Activated CD4-positive, alpha-beta memory T cell treated with anti-CD3 and anti-CD28 coated beads, Interleukin-2, amount 10 ng/mL, durations not matched to agents 7 days and 5 days (primary cell): ENCODE measurements at regions not wholly inside any gene's neighbourhood (a gene's known extent, or its start where the extent isn't known, plus 50 kb on each side); places are given as distances from the start of the nearest gene placed in this dataset.
A peak's percentile ranks its signal among the peaks of the same experiment; 100 is the strongest.

Experiments used
- CTCF ChIA-PET: fragments of 350-600 bp; sonication (Branson Sonifier 250); formaldehyde crosslinking; loops from one replicate; lab custom pipeline; 2021; ENCODE audit warnings: antibody characterized with exemption, inconsistent platforms; lab: Charles Lee
- POLR2A ChIA-PET: fragments of 350-600 bp; sonication (Branson Sonifier 250); formaldehyde crosslinking; loops from one replicate; lab custom pipeline; 2021; ENCODE audit warnings: antibody characterized with exemption; lab: Charles Lee
- DNase-seq: peaks from one replicate; pipeline ENCODE4 v3.0.0-alpha.2; 2020
- H3K27ac Mint-ChIP-seq: one replicate; pipeline ENCODE4 v1.8.0; 2021; ENCODE audit warnings: mild to moderate bottlenecking, mixed read lengths
- H3K27me3 Mint-ChIP-seq: one replicate; pipeline ENCODE4 v1.8.0; 2021; ENCODE audit warnings: mixed read lengths
- H3K36me3 Mint-ChIP-seq: one replicate; pipeline ENCODE4 v1.8.0; 2021; ENCODE audit warnings: low read depth, mixed read lengths
- H3K4me1 Mint-ChIP-seq: one replicate; pipeline ENCODE4 v1.8.0; 2021; ENCODE audit warnings: mixed read lengths
- H3K4me3 Mint-ChIP-seq: one replicate; pipeline ENCODE4 v1.8.0; 2021; ENCODE audit warnings: mild to moderate bottlenecking, mixed read lengths
- H3K9me3 Mint-ChIP-seq: one replicate; pipeline ENCODE4 v1.8.0; 2021; ENCODE audit warnings: mixed read lengths

GRCh38 chr10:8396675-8397074 lies 342.2 kb downstream of the GATA3 start:
- peaks cover 16% of the 10 kb centered on the region for H3K36me3 Mint-ChIP-seq
- H3K4me3 Mint-ChIP-seq: no peak overlapping the region
- no peaks in the 10 kb centered on the region for H3K27me3 Mint-ChIP-seq
- H3K9me3 Mint-ChIP-seq: peaks cover 7% of the 10 kb centered on the region
- no peak for DNase-seq
- ChIA-PET POLR2A (no interaction called here), CTCF (no interaction called here)
- peaks cover 47% of the 10 kb centered on the region for H3K4me1 Mint-ChIP-seq
- H3K27ac Mint-ChIP-seq: no peak overlapping the region

GRCh38 chr10:8398771-8399170 lies 344.3 kb downstream of the GATA3 start:
- H3K27ac Mint-ChIP-seq: no peak overlapping the region
- no peak for DNase-seq
- no peaks in the 10 kb centered on the region for H3K27me3 Mint-ChIP-seq
- POLR2A ChIA-PET: no interaction called here
- CTCF ChIA-PET: interaction anchor here (0.6 to 0.7 kb wide), 2 partner anchors 43 to 63 kb away, joined by 3 to 4 read pairs; no protein-coding TSS in a partner anchor
- H3K9me3 Mint-ChIP-seq: peaks cover 5% of the 10 kb centered on the region
- peaks cover 68% of the 10 kb centered on the region for H3K4me1 Mint-ChIP-seq
- no peak overlapping the region for H3K4me3 Mint-ChIP-seq
- peaks cover 7% of the 10 kb centered on the region for H3K36me3 Mint-ChIP-seq

DNA sequence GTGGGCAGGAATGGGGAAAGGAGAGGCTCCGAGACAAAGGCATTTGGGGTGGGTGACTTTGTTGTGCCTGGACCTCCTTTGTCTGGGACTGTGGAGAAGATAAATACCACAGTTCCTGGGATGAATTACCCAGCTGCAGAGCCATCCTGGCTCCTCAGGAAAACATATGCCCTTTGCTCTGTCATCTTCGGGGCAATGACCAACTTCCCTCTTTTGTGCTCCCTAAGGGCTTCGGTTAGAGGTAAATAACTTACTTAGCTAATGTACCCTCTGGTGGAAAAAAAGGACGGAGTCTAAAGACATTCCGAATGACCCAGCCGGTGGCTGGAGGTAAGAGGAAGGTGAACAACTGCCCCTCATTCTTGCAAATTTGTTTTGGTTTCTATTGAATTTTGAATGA lies 345.7 kb downstream of the GATA3 start:
- Mint-ChIP-seq H3K4me3 (no peak overlapping the region), H3K9me3 (peaks cover 2% of the 10 kb centered on the region), H3K27ac (no peak overlapping the region), H3K4me1 (peaks cover 78% of the 10 kb centered on the region), H3K27me3 (no peaks in the 10 kb centered on the region), H3K36me3 (peaks cover 11% of the 10 kb centered on the region)
- DNase-seq: no peak
- ChIA-PET POLR2A (interaction anchor here (1.3 to 4.1 kb wide), 3 partner anchors 16 to 70 kb away, joined by 3 to 64 read pairs (median 4); no protein-coding TSS in a partner anchor), CTCF (interaction anchor here (0.8 kb wide), 1 partner anchor 71 kb away, joined by 3 read pairs; no protein-coding TSS in a partner anchor)

DNA sequence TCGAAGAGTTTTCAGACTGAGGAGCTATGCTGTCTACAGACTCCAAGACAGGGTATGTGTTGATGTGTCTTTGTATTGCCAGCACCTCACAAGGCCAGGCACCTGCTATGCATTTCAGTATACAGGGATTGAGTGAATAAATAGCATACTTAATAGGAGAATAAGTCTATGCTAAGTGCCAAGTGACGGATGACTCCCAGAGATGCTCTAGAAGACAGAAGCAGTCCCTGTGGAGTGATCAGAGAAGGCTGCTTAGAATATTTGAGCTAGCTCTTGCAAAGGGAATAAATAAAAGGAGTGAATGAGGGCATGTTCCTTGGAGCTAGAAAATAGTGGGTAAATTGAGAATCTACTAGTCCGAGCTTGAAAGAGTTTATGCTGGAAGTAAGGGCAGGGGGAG lies 346.4 kb downstream of the GATA3 start:
- H3K4me3 Mint-ChIP-seq: no peak overlapping the region
- ChIA-PET POLR2A (interaction anchor here (0.8 to 4.2 kb wide), 8 partner anchors 12 to 342 kb away, joined by 3 to 64 read pairs (median 4); no protein-coding TSS in a partner anchor), CTCF (interaction anchor here (0.8 kb wide), 1 partner anchor 72 kb away, joined by 3 read pairs; no protein-coding TSS in a partner anchor)
- H3K36me3 Mint-ChIP-seq: peaks cover 11% of the 10 kb centered on the region
- peak overlapping the region; percentile 89 for H3K27ac Mint-ChIP-seq
- no peak for DNase-seq
- H3K4me1 Mint-ChIP-seq: peaks cover 83% of the 10 kb centered on the region
- H3K9me3 Mint-ChIP-seq: peaks cover 2% of the 10 kb centered on the region
- H3K27me3 Mint-ChIP-seq: no peaks in the 10 kb centered on the region

DNA sequence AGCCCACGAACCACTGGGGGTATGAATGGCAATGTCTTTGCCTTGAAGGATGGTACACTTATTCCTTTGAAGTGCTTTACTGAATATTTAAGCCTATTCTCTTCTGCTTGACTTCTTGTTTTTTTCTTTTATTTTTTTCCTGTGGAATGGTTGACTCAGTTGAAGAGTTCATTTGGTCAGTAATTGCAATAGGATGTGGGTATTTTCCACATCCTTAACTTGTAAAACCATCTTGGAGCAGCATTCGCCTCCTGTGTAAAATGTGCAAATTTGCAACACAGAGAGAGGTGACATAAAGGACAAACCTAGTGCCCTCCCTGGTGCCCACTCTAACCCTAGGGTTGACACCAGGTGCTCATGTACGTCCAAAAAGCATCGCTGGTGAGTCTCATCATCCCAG lies 347.0 kb downstream of the GATA3 start:
- H3K4me3 Mint-ChIP-seq: no peak overlapping the region
- ChIA-PET CTCF (interaction anchor here (1.1 to 2.2 kb wide), 3 partner anchors 18 to 70 kb away, joined by 3 to 10 read pairs (median 3); no protein-coding TSS in a partner anchor), POLR2A (interaction anchor here (0.8 to 4.2 kb wide), 18 partner anchors 13 to 614 kb away, joined by 3 to 64 read pairs (median 6); partner anchors contain the start of genes ATP5F1C and KIN)
- H3K27me3 Mint-ChIP-seq: no peaks in the 10 kb centered on the region
- H3K36me3 Mint-ChIP-seq: peaks cover 8% of the 10 kb centered on the region
- H3K4me1 Mint-ChIP-seq: peaks cover 86% of the 10 kb centered on the region
- peaks cover under 1% of the 10 kb centered on the region for H3K9me3 Mint-ChIP-seq
- no peak for DNase-seq
- peak overlapping the region; percentile 89 for H3K27ac Mint-ChIP-seq

DNA sequence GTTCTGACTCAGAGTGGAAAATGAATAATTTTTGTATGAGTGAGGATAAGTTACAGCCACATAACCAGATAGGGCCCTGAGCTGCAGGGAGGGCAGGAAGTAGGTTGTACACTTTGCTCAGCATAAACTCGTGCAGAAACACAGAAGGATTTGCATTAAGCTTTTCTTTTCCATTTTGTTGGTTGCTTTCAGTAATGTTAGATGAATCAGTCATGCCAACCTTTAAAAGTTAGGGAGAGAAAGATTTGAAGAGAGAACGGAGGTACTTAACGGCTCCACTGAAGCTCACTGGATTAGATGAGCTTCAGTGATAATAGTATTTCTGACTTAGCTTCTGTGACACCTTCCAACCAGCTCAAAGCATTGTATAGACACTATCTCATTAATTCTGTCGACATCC lies 348.1 kb downstream of the GATA3 start:
- Mint-ChIP-seq H3K4me3 (peak overlapping the region; percentile 57), H3K27ac (peak overlapping the region; percentile 89), H3K4me1 (peaks cover 93% of the 10 kb centered on the region), H3K9me3 (no peaks in the 10 kb centered on the region), H3K36me3 (peaks cover 7% of the 10 kb centered on the region), H3K27me3 (no peaks in the 10 kb centered on the region)
- peak; percentile 59 for DNase-seq
- CTCF ChIA-PET: interaction anchor here (1.0 to 2.2 kb wide), 8 partner anchors 9 to 343 kb away, joined by 3 to 10 read pairs (median 5); no protein-coding TSS in a partner anchor
- POLR2A ChIA-PET: interaction anchor here (0.8 to 4.2 kb wide), 27 partner anchors 9 to 615 kb away, joined by 3 to 64 read pairs (median 5); partner anchors contain the start of genes ATP5F1C, GATA3 and KIN

GRCh38 chr10:8403711-8404371 lies 349.4 kb downstream of the GATA3 start:
- Mint-ChIP-seq H3K27ac (peak overlapping the region; percentile 89), H3K27me3 (no peaks in the 10 kb centered on the region), H3K4me3 (peak overlapping the region; percentile 57), H3K9me3 (no peaks in the 10 kb centered on the region), H3K36me3 (peaks cover 9% of the 10 kb centered on the region), H3K4me1 (peaks cover 87% of the 10 kb centered on the region)
- CTCF ChIA-PET: interaction anchor here (0.7 to 2.2 kb wide), 7 partner anchors 10 to 344 kb away, joined by 3 to 10 read pairs (median 6); no protein-coding TSS in a partner anchor
- no peak for DNase-seq
- POLR2A ChIA-PET: interaction anchor here (0.6 to 4.2 kb wide), 13 partner anchors 11 to 354 kb away, joined by 3 to 64 read pairs (median 11); partner anchors contain the start of gene GATA3

DNA sequence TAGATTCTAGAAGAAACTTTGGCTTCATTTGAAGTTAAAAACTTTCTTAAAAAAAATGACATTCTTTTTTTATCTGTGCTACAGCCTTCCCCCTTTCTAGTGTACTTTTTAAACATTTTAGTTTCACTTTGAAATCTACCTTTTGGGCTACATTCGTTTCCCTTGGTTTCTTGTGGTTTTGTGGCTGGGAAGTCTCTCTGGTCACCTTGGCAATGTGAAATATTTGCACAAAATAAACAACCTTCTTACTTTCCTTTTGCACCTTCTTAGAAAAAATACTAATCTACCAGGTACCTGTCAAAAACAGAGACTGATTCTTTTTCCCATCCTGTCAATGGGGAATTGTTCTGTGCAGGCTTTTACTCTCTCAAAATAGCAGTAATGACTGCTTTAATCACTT lies 350.2 kb downstream of the GATA3 start:
- Mint-ChIP-seq H3K27me3 (no peaks in the 10 kb centered on the region), H3K9me3 (no peaks in the 10 kb centered on the region)
- POLR2A ChIA-PET: interaction anchor here (4.2 kb wide), 1 partner anchor 346 kb away, joined by 58 read pairs; no protein-coding TSS in a partner anchor

DNA sequence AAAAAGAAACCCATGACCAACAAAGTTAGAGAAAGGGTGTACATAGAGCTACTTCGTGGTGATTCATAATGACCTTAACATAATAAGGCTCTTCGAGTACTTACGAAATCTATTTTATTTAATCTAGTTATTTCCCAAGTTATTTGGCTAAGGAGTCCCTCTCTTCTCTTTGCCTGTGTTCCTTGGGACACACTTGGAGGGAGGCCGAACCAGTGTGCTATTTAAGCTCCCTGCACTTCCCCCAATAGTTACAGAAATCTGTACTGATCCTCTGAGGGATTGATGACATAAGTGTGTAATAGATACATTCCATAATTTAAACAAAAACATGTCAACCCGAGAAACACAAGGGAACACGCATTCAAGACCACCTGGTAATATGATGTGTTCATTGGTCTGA lies 351.1 kb downstream of the GATA3 start:
- H3K27ac Mint-ChIP-seq: no peak overlapping the region
- ChIA-PET CTCF (interaction anchor here (1.4 kb wide), 1 partner anchor 9 kb away, joined by 4 read pairs; no protein-coding TSS in a partner anchor), POLR2A (interaction anchor here (0.7 to 1.8 kb wide), 4 partner anchors 10 to 73 kb away, joined by 3 to 4 read pairs (median 4); no protein-coding TSS in a partner anchor)
- no peaks in the 10 kb centered on the region for H3K27me3 Mint-ChIP-seq
- H3K36me3 Mint-ChIP-seq: peaks cover 11% of the 10 kb centered on the region
- no peaks in the 10 kb centered on the region for H3K9me3 Mint-ChIP-seq
- H3K4me1 Mint-ChIP-seq: peaks cover 70% of the 10 kb centered on the region
- DNase-seq: no peak
- H3K4me3 Mint-ChIP-seq: no peak overlapping the region

More for the DNA sequence above, 350.2 kb downstream of the GATA3 start:
- Mint-ChIP-seq H3K27ac (peak overlapping the region; percentile 89), H3K36me3 (peaks cover 9% of the 10 kb centered on the region), H3K4me3 (peak overlapping the region; percentile 57), H3K4me1 (peaks cover 79% of the 10 kb centered on the region)
- CTCF ChIA-PET: interaction anchor here (1.4 kb wide), 3 partner anchors 10 to 34 kb away, joined by 4 to 6 read pairs (median 4); no protein-coding TSS in a partner anchor
- DNase-seq: peak; percentile 71

DNA sequence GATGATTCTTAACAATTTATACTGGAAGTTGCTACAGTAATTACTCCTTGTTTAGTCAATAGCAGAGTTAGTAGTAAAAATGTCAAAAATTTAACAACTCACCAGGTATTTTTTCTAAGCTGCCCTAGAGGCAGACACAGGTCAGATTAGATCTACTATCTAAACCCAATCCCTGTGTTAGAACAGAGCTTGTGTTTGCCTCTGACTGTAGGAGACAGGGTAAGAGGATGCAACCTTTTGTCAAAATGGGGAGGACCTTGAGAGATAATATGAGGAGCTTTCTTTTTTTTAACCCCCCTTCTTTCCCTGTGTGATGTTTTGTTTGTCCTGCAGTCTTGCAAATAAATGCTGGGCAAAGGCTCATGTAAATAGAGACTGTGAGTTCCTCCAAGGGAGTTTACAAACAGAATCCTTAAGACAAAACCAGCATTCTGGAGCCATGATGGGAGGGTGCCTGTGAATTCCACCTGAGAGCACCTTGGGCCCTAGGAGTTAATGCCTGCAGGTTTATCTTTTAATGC lies 353.1 kb downstream of the GATA3 start:
- no peak for DNase-seq

GRCh38 chr10:8410506-8410905 lies 356.0 kb downstream of the GATA3 start:
- CTCF ChIA-PET: no interaction called here
- H3K36me3 Mint-ChIP-seq: peaks cover 6% of the 10 kb centered on the region

More for the DNA sequence above, 353.1 kb downstream of the GATA3 start:
- ChIA-PET POLR2A (interaction anchor here (0.6 to 1.4 kb wide), 3 partner anchors 9 to 75 kb away, joined by 3 to 6 read pairs (median 4); no protein-coding TSS in a partner anchor), CTCF (no interaction called here)
- Mint-ChIP-seq H3K9me3 (no peaks in the 10 kb centered on the region), H3K27ac (no peak overlapping the region), H3K36me3 (peaks cover 10% of the 10 kb centered on the region), H3K27me3 (no peaks in the 10 kb centered on the region), H3K4me3 (no peak overlapping the region), H3K4me1 (peaks cover 50% of the 10 kb centered on the region)

GRCh38 chr10:8412541-8412940 lies 358.1 kb downstream of the GATA3 start:
- Mint-ChIP-seq H3K27ac (no peak overlapping the region), H3K4me3 (no peak overlapping the region), H3K36me3 (peaks cover 6% of the 10 kb centered on the region), H3K4me1 (peaks cover 29% of the 10 kb centered on the region), H3K9me3 (peaks cover 4% of the 10 kb centered on the region), H3K27me3 (no peaks in the 10 kb centered on the region)
- ChIA-PET POLR2A (no interaction called here), CTCF (no interaction called here)
- no peak for DNase-seq

More at GRCh38 chr10:8410506-8410905, 356.0 kb downstream of the GATA3 start:
- no peak overlapping the region for H3K4me3 Mint-ChIP-seq
- DNase-seq: no peak
- H3K9me3 Mint-ChIP-seq: peaks cover 4% of the 10 kb centered on the region
- POLR2A ChIA-PET: no interaction called here
- H3K4me1 Mint-ChIP-seq: peaks cover 27% of the 10 kb centered on the region
- H3K27me3 Mint-ChIP-seq: no peaks in the 10 kb centered on the region
- no peak overlapping the region for H3K27ac Mint-ChIP-seq
